GM18499 (cell line): ENCODE measurements at regions not wholly inside any gene's neighbourhood (a gene's known extent, or its start where the extent isn't known, plus 50 kb on each side); places are given as distances from the start of the nearest gene placed in this dataset.
A peak's percentile ranks its signal among the peaks of the same experiment; 100 is the strongest.
"Not testable (repeated sequence)": the region's sequence is repeated elsewhere in the genome, so short reads cannot be mapped to it uniquely, and the experiment has no call there.

Experiments
- ATAC-seq: cut with Tn5 transposase; IDR thresholded peaks from one replicate; pipeline ENCODE4 v1.9.1; 2021; ENCODE audit warnings: moderate number of reproducible peaks; ENCODE audit not compliant: insufficient read depth, unreplicated experiment

DNA sequence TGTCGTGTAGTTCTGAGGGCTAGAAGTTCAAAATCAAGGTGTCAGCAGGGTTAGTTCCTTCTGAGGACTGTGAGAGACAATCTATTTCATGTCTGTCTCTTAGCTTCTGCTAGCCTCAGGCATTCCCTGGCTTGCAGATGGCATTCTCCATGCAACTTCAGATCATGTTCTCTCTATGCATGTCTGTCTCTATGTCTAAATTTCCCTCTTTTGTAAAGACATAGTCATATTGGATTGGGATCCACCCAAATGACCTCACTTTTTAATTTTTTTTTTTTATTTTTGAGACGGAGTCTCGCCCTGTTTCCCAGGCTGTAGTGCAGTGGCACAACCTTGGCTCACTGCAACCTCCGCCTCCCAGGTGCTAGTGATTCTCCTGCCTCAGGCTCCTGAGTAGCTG is 104.6 kb downstream of the RAP2B start:
- no peak for ATAC-seq

DNA sequence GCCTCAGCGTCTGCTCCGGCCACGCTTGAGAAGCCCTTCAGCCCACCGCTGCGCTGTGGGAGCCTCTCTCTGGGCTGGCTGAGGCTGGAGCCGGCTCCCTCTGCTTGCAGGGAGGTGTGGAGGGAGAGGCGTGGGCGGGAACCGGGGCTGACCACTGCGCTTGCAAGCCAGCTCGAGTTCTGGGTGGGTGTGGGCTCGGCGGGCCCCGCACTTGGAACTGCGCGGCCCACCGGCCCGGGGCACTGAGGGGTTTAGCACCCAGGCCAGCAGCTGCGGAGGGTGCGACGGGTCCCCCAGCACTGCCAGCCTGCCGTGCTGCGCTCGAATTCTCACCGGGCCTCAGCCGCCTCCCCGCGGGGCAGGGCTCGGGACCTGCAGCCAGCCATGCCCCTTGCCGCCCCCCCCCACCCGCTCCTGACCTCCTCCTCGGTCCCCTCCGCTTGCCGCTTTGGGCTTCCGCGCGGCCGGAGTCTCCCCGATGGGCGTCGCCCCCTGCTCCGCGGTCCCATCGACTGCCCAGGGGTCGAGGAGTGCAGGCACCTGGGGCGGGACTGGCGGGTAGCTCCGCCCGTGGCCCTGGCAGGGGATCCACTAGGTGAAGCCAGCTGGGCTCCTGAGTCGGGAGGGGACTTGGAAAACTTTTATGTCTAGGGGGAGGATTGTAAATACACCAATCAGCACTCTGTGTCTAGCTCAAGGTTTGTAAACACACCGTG is 106.7 kb downstream of the RAP2B start:
- no peak for ATAC-seq

GRCh38 chr3:153269730-153270129 is 107.7 kb downstream of the RAP2B start:
- no peak for ATAC-seq

DNA sequence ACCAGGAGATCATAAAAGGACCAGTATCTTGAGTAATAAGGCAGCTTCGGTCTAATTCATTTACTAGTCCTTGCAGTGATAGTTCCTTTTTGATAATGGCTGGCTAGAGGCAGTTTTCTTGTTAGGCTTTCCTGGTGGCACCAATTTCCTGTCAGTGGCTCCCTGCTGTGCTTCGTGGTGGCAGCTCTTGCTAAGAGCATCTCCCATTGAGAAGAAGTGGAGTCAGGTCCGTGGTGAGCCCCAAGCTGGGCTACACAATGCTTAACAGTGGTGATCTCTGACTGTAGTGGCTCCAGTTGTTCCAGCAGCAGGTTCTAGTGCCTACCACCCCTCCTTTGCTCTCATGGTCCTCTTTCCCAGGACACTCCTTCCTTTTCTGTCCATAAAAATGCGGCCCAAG is 111.2 kb downstream of the RAP2B start:
- ATAC-seq = no peak

DNA sequence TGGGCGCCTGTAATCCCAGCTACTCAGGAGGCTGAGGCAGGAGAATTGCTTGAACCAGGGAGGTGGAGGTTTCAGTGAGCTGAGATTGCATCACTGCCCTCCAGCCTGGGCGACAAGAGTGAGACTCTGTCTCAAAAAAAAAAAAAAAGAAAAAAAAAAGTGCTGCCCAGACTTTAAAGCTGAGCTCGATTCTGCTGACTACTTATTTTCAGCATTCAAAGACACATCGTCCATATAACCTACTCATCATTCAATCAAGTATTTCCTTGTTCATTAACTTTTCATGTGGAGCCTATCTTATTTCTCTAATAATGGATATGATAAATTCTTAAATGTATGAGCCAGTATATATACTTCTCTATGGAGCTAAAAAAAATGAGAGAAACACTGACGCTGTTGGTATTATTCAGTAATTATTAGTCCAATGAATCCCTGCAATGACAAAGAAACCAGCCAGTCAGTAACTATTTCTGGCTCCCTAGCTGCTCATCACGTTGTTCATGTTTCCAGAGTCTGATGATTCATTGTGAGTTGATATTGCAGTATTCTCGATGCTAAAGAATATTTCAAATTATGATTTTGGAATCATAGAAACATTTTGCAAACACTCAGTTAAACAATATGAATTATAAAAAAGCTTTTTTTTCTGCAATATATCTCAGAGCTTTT is 111.9 kb downstream of the RAP2B start:
- ATAC-seq = no peak

DNA sequence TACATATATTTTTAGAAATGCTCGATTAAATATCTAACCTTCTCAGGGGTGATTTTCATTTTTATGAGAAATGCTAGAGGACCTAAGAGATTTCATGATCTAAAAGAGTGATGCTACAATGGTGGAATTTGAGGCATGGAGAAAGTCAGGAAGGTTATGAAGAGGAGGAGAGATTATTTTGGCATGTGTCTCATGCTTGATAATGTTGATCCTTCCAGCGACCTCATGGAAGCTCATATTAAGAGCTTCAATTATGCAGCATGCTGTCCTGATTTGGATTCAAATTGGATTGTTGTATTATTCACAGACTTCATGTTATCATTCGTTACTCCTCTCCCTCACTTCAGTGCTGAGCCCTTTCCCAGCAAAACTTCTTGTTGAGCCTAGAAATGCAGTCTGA is 112.5 kb downstream of the RAP2B start:
- ATAC-seq = no peak

DNA sequence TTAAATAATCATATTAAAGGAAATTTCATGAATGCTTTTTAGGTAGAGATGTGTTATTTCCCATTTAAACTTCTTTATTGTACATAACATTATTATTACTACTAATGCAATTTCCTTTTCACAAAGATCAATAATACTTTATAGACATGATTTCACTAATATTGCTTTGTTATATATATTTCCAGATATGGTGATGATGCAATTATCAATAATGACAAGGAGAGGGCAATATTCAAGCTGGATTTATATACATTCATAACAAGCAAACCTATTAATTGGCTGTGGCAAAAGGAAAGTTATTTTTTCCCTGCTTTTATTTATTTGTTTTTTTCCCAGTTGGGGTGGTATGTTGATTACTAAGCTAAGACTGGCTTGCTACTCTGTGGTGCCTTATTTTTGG is 113.5 kb downstream of the RAP2B start:
- ATAC-seq = no peak

GRCh38 chr3:153277029-153277428 is 115.0 kb downstream of the RAP2B start:
- ATAC-seq = no peak

DNA sequence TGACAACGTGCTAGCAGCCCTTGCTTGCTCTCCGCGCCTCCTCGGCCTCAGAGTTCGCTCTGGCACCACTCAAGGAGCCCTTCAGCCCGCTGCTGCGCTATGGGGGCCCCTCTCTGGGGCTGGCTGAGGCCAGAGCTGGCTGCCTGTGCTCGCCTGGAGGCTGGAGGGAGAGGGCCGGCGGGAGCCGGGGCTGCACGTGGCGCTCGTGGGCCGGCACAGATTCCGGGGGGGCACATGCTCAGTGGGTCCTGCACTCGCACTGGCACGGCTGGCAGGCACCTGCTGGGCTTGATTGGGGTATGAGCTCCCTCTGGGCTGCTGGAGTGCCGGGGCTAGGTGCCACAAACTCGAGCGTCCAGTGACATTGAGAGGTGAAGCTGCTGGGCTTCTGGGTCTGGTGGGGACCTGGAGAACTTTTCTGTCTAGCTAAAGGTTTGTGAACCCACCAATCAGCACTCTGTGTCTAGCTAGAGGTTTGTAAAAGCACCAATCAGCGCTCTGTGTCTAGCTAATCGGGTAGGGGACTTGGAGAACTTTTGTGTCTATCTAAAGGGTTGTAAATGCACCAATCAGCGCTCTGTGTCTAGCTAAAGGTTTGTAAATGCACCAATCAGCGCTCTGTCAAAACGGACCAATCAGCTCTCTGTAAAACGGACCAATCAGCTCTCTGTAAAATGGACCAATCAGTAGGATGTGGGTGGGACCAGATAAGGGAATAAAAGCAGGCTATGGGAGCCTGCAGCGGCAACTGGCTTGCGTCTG is 119.4 kb downstream of the RAP2B start:
- not testable (repeated sequence) for ATAC-seq

DNA sequence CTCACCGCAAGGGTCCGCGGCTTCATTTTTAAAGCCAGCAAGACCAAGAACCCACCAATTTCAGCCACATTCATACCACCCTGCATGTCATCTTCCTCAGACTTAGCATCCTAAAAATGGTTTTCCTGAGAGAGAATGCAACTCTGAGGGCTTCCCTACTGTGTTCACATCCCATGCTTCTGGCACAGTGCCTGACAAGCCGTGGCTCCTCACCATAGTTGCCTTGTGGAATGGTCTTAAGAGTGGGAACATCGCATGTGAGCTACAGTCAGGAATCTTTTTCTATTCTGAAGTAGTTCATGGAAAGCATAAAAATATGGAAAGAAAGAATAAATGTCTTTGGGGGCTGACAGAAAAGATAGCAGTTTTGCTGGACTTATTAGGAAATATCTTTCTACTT is 120.3 kb downstream of the RAP2B start:
- ATAC-seq = no peak

DNA sequence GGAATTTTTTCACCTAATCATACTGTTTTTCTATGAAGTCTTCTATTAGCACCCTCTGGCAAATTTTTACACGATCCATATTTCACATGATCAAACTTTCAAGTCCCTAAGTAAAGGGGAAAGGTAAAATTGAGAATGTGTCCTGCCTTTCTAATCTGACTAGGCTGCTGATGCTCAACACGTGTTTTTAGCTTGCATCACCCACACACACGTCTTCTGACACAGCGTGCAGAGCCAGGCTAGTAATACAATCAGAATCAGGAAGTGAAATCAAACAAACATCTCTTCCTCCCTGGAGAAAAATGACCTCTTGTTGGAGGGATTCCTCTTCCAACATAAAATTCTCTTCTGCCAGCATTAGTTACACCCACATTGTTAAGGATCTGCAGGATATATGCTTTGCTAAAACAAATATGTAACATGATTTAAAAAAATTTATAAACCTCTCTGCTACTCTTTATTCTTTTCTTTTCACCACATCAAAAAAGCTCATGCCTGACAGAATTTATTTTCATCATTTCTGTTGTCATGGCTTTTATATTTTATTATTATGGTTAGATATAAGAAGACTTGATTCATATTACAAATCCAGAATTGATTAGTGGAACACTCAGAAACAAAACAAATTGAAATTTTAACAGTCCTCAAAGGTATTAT is 122.4 kb downstream of the RAP2B start:
- peak; percentile 56 for ATAC-seq

DNA sequence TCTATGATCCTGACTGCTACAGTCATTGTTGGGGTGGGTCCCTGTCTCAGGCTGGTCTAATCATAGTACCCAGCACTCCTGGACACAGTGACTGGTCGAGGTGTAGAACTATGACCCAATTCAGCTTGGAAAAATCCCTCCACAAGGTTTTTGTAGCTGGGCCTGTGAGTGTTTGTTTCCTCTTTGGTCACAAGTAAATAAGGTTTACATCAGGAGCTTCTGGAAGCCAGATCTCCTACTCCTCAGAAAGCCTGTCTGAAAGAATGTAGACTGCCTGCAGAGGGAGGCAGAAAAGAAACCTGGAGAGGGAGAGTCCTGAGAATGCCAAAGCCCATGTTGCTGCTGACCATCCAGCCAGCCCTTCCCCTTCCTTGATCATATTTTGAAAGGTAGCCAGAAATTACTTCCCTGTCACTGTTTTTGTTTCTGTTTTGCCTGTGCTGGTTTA is 123.2 kb downstream of the RAP2B start:
- no peak for ATAC-seq

- ATAC-seq = no peak
Observed at GRCh38 chr3:153285982-153286381, 124.0 kb downstream of the RAP2B start.

GRCh38 chr3:153287017-153287416 is 125.0 kb downstream of the RAP2B start:
- no peak for ATAC-seq

- ATAC-seq = no peak
Observed at GRCh38 chr3:153289334-153289808, 127.3 kb downstream of the RAP2B start.

- no peak for ATAC-seq
Observed at GRCh38 chr3:153290268-153291015, 128.4 kb downstream of the RAP2B start.

DNA sequence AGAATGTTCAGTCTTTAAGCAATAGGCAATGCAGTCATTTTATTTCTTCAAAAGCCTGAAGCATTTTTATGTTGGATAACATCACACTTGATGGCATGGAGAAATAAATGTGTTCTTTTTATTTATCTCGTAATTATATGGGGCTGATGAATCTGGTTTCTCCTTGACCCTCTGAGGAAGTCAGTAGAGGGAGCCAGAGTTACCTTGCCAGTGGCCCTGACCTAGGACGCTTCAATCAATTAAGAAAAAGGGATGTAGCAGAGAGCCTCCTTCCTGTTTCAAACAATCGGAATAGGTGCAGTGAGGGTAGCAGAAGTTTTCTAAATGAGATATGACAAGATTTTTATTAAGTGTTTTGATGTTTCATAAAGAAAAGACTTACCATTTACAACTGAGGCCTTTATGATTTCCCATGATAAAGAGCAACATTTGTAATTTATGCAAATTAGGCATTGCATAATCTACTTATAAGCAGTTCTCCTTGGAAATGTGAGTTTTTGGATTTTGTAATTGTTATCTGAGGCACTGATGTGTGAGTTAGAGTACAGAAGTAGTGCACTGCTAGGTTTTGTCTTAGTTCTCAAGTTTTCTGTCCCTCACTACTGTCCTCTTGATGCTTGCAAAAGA is 129.1 kb downstream of the RAP2B start:
- no peak for ATAC-seq

DNA sequence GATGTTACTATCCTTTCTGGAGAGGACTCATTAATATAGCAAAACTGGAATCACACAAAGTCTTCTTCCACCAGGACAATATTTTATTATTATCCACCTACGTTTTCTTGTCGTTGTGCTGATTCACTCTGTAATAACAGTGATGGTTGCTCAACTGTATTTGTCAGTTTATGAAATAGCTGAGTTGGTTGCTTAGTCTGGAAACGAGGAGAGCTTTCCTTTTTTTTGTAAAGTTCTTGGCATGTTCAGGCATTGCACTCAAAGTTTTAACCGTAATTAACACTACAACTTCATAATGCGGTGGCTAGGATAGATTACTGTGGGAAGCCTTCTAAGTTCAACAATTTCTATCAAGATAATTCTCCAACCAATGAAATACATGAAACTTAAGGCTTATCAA is 131.2 kb downstream of the RAP2B start:
- no peak for ATAC-seq

DNA sequence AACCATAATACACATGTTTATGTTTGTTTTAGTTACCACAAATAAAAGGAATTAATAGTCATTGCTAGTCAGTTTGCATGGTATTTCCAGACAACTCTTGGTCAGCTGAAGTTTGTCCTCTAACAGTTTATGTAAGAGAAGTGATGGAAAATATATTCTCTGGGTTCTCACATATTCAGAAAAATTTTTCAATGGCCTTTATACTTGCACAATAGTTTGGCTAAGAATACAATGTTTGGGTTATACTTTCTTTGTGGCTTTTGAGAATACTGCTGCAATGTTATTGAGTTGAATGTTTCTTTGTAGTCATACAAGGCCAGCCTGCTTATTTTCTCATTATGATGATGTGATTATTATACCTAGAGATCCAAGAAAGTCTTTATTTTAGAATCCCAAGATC is 133.9 kb downstream of the RAP2B start:
- no peak for ATAC-seq

DNA sequence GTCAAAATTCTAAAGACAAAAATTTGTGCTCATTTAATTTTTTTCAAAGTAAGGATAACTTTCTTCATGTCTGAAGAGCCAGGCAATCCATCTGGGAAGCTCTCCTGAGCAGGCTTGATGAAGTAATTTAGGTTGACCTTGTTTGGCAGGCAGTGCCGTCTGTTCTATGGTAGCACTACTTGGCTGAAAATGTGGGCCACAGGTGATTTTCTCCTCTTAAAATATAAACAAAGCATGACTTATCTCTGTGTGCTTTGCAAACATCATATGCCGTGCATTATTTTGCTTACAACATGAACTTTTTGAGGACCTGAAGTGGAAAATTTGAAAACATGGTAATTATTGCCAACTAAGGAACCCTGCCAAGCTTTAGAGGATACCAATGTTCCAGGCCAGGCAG is 143.2 kb downstream of the RAP2B start:
- ATAC-seq = no peak
